ENCODE measurements at regions not wholly inside any gene's neighbourhood (a gene's known extent, or its start where the extent isn't known, plus 50 kb on each side); places are given as distances from the start of the nearest gene placed in this dataset.
"Not testable (repeated sequence)": the region's sequence is repeated elsewhere in the genome, so short reads cannot be mapped to it uniquely, and the experiment has no call there.

- no peak for DNase-seq (ENCODE audit: low spot score)
Measured at GRCh38 chr3:62926494-62926893, 51.3 kb upstream of the CADPS start.

- DNase-seq (ENCODE audit: low spot score): no peak
Measured at GRCh38 chr3:62928256-62928655, 53.0 kb upstream of the CADPS start.

DNA sequence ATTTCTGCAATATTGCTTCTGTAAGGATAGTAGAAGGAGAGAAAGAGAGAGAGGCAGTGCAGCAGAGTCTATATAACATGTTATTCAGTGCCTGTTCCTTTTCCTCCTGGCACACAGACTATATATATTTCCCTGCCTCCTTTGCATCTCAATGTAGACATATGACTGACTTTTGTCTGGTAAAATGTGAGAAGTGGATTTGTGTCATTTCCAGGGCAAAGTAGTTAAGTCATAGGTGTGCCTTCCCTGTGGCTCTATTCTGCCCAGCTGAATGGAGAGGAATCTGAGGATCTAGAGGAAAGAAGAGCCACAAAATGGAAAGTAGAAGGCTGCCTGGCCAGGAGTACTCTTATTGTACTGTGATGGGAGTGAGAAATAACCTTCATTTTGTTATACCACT, 54.6 kb upstream of the CADPS start:
- DNase-seq (ENCODE audit: low spot score): no peak

DNA sequence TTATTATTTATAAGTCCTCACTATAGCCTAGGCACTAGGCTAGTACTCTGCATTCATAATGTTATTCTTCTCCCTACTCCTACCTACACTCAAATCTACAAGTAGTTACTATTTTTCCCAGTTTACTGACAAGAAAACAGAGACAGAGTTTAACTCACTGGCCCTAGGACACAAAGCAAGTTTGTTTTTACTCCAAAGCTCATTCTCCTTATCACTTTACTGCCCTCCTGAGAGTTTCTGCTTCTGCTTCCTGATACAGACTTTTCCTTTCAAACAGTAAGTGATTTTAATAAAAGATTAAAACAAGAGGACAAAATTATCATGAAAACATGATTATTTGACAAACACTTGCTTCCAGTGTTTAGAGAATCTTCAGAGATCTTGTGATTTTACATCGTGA, 60.6 kb upstream of the CADPS start:
- DNase-seq (ENCODE audit: low spot score): no peak

GRCh38 chr3:62936626-62937254, 61.5 kb upstream of the CADPS start:
- DNase-seq (ENCODE audit: low spot score): no peak

- DNase-seq (ENCODE audit: low spot score): no peak
Measured at GRCh38 chr3:62938583-62938982, 63.4 kb upstream of the CADPS start.

DNA sequence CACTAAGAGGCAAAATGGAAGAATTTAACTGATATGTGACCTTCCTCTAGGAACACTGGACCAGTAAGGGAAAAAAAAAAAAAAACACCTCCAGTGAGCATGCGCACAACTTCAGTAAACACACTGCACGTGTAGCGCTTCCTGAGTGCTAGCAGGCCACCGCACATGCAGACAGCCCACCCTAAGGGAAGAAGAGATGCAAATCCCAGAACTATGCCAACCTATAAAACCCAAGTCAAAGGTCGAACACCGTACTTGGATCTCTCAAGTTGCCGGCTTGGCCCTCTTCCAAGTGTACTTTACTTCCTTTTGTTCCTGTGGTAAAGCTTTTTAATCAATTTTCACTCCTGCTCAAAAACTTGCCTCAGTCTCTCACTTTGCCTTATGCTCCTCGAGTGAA, 64.5 kb upstream of the CADPS start:
- DNase-seq (ENCODE audit: low spot score): no peak

DNA sequence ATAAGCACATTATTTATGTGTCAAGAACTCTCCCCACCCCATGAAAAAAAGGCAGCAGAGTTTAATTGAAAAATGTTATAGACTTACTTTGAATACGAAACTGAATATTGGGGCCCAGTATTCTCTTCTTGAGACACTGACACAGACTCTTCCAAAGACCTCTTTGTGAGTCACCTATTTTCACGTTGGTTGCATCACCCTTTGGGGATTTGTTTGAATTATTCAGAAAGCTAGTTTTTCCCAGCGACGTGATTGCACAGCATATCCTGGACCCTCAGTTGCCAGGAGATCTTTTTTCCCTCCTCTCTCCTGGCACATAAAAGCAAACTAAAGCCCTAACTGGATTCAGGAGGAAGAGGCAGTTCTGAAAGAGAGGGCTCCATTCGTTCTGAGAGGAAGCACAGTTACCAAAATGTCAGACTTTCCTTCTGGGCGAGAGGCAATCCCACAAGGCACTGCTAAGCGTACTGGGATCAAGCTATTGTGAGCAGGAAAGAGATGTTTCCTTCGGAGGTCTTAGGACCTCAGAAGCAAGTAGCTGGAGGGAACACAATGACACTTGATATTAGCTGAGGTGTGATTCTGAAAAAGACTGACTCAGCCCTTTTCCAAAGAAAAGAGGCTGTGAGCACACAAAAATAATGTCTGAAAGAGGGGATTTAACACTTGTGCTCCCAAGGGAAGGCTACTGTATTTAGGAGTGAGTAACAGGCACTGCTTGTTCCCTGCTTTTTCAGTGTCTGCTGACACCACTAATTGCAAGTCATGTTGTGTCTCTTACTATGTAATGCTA, 65.8 kb upstream of the CADPS start:
- no peak for DNase-seq (ENCODE audit: low spot score)

DNA sequence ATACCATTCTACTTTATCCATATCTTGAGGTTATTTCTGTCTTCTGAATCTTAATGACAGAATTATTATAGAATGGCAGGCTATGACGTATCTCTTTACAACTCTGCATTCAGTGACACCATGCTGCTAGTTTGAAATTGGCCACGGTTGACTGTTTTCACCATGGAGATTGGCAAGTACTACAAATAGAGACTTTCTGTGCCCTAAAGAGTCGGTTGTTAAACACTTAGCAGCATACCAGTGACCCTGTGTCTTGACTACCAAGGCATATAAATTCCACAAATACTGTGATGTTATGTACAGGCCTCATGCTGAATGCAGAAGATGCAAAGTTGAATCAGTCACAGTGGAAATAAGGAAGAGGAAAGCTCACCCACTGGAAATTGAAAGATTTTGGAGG, 67.0 kb upstream of the CADPS start:
- DNase-seq (ENCODE audit: low spot score): no peak

DNA sequence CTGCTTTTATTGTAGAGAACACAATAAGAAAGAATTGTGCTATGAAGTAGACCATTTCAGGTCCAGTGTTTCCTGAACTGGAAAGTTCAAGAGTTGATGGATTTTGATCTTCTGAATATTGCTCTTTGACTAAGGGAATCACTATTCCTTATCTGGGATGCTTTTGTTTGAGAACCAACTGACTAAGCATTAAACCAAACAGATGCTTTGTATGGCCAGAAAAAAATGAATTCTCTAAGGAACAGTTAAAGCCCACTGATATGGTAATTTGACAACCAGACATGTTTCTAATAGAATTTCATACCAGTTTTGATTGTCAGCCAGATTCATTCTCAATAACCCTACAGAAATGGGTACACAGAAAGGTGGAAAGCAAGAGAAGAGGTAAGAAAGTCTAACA, 67.5 kb upstream of the CADPS start:
- DNase-seq (ENCODE audit: low spot score): no peak

DNA sequence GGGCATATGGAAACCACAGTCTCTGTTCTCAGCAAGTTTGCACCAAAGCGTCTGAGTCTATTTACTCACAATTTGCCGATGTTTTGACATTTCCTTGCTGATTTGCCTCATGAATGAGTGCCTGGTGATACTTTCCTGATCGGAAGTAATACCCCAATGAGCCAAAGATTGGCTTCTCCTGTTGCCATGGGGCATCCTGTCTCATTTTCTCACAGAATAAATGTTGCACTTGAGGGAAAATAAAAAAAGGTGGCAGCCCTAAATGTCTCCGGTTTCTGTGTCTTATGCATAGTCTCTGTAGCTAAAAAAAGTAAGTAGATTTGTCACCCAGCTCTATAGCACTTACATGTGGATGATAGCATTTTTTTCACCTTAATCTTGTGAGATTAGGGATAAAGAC, 73.7 kb upstream of the CADPS start:
- no peak for DNase-seq (ENCODE audit: low spot score)

DNA sequence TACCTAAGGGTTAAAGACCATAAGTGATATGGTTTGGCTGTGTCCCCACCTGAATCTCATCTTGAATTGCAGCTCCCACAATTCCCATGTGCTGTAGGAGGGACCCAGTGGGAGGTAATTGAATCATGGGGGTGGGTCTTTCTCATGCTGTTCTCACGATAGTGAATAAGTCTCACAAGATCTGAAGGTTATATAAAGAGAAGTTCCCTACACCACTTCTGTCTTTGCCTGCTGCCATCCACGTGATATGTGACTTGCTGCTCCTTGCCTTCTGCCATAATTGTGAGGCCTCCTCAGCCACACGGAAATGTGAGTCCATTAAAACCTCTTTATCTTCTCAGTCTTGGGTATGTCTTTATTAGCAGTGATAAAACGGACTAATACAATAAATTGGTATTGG, 75.0 kb upstream of the CADPS start:
- no peak for DNase-seq (ENCODE audit: low spot score)

DNA sequence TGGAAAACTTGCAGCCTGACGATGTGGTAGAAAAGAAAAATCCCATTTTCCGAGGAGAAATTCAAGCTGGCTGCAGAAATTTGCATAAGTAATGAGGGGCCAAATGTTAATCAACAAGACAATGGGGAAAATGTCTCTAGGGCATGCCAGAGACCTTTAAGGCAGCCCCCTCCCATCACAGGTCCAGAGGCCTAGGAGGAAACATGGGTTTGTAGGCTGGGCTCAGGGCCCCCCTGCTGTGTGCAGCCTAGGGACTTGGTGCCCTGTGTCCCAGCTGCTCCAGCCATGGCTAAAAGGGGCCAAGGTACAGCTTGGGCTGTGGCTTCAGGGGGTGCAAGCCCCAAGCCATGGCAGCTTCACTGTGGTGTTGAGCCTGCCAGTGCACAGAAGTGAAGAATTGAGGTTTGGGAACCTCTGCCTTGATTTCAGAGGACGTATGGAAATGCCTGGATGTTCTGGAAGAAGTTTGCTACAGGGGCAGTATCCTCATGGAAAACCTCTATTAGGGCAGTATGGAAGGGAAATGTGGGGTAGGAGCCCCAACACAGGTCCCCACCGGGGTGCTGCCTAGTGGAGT, 75.9 kb upstream of the CADPS start:
- DNase-seq (ENCODE audit: low spot score): no peak

GRCh38 chr3:62951880-62952279, 76.7 kb upstream of the CADPS start:
- not testable (repeated sequence) for DNase-seq (ENCODE audit: low spot score)

DNA sequence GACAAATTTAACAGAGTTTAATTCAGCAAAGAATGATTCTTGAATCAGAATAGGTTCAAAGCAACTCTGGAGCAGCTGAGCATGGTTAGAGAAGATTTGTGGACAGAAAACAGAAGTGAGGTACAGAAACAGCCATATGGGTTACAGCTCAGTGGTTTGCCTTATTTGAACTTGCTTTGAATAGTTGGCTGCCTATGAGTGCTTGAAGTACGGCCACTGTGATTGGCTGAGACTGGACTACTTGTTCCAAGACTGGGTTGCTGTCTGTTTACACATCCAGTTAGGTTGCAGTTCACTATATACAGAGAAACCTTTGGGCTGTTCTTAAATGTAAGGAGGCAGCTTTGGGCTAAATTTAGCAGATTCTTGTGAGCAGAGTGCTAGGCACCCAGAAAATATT, 79.4 kb upstream of the CADPS start:
- DNase-seq (ENCODE audit: low spot score): peak; percentile 20

GRCh38 chr3:62955126-62955525, 79.9 kb upstream of the CADPS start:
- DNase-seq (ENCODE audit: low spot score): no peak

DNA sequence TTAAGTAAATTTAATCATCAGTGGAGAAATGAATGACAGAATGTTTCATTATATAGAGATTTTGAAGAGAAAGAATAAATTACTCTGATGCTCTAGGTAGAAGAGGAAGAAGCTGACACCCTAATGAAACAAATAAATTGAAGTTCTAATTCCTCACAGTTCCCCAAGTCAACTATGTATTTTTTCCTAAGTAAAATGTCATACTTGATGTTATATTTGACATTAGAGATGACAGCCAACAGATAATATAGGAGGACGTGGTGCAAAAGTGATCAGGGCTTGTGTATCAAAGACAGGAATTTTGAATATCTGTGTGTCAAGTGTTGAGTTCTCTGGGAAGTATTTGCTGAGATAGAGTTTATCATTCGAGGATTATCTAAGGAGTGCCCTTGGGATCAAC, 81.2 kb upstream of the CADPS start:
- no peak for DNase-seq (ENCODE audit: low spot score)

DNA sequence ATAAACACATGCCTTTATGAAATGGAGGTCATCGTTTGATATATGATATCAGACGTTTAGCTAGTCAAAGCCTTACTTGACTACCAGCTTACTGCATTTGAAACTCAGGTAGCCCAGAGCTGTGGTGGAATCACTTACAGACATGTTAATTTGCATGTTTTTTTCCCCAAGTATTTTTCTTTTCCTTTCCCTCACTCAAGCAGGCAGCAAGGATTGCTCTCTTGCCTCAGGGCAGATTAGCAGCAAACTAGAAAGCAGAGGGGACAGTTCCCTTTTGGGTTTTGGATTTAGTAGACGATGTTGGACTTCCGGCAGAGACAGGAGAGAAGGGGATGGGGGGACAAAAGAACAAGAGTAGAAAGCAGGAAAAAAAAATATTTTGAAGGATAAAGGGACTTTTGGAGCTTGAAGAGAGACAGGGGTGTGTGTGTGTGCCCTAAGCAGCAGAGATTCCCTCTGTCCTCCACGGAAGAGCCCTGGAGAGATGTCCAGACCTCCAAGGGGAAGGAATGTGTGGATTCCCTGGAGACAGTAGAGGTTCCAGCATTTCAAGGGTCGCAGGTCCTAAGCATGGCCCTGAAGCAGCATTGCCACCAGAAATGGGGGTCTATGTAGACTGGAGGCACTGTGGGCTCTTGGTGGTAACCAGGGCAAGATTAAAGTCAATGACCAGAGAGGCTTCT, 86.8 kb upstream of the CADPS start:
- DNase-seq (ENCODE audit: low spot score): no peak

GRCh38 chr3:62962714-62963113, 87.5 kb upstream of the CADPS start:
- DNase-seq (ENCODE audit: low spot score): no peak

- no peak for DNase-seq (ENCODE audit: low spot score)
Measured at GRCh38 chr3:62965311-62965710, 90.1 kb upstream of the CADPS start.

DNA sequence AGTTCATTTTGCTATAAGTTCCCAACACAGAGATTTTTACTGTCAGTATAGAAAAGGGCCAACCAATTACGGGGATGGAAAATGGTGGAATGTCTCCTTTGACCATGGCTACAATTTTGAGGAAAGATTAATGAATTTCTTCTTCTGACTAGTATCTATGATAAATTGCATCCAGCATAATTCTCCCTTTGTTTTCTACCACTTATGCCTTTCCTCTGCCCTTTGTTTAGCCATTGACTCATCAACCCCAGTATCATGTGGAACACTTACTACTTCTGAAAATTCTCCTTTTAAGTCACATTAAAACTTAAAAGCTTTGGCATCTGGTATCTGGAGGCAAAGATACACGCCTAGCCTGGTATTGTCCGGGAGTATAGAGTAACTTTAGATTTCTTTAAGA, 92.9 kb upstream of the CADPS start:
- no peak for DNase-seq (ENCODE audit: low spot score)

DNA sequence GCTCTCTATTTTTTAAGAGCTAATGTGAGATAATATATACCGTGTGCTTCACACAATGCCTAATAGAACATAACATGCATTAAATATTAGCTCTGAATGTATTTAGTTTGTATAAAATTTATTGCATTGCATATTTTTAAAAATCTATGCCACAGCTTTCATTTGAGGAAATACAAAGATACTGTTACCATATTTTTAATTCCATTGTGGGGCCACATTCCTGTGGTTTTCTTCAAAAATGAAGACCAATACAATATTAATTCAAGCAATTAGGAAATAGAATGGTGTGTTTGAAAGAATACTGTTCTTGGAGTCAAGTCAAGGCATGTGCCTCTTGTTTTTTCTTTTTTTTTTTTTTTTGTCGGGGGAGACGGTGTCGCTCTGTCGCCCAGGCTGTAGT, 95.4 kb upstream of the CADPS start:
- DNase-seq (ENCODE audit: low spot score): no peak

DNA sequence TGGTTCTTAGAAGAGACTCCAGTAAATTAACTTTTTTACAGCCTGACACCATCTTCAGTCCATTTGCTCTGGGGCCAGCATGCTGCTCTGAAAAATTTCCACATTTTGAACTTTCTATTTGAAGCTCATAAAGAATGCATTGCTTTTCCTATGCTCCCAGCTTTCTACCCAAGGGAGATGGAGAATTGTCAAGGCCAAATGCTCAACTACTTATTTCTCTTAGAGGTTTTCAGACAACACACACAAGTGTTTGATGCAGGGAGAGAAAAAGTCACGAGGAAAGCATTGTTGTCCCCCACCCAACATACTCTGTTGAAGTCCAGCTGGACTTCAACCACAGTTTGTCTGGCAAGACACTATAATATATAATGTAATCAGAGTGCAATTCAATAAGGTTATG, 100.3 kb upstream of the CADPS start:
- DNase-seq (ENCODE audit: low spot score): no peak

All from globus pallidus (tissue), 1 donor.